ENCODE measurements at regions not wholly inside any gene's neighbourhood (a gene's known extent, or its start where the extent isn't known, plus 50 kb on each side); places are given as distances from the start of the nearest gene placed in this dataset.
"Not testable (repeated sequence)": the region's sequence is repeated elsewhere in the genome, so short reads cannot be mapped to it uniquely, and the experiment has no call there.

DNA sequence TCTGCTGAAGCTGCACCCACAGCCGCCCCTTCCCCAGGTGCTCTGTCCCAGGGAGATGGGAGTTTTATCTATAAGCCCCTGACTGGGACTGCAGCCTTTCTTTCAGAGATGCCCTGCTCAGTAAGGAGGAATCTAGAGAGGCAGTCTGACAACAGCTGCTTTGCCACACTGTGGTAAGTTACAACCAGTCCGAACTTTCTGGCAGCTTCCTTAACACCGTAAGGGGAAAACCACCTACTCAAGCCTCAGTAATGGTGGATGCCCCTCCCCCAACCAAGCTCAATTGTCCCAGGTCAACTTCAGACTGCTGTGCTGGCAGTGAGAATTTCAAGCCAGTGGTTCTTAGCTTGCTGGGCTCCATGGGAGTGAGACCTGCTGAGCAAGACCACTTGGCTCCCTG, 129.7 kb downstream of the DUSP6 start:
- TF ChIP-seq, protein P1, sequence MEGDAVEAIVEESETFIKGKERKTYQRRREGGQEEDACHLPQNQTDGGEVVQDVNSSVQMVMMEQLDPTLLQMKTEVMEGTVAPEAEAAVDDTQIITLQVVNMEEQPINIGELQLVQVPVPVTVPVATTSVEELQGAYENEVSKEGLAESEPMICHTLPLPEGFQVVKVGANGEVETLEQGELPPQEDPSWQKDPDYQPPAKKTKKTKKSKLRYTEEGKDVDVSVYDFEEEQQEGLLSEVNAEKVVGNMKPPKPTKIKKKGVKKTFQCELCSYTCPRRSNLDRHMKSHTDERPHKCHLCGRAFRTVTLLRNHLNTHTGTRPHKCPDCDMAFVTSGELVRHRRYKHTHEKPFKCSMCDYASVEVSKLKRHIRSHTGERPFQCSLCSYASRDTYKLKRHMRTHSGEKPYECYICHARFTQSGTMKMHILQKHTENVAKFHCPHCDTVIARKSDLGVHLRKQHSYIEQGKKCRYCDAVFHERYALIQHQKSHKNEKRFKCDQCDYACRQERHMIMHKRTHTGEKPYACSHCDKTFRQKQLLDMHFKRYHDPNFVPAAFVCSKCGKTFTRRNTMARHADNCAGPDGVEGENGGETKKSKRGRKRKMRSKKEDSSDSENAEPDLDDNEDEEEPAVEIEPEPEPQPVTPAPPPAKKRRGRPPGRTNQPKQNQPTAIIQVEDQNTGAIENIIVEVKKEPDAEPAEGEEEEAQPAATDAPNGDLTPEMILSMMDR (IDR thresholded peaks at IDR 0.05; ENCODE audit: low read length) = not testable (repeated sequence)
- TF ChIP-seq EZH2 (optimal IDR thresholded peaks at IDR 0.05; ENCODE audit: low read depth, low read length); EZH2phosphoT487 (IDR thresholded peaks at IDR 0.05; ENCODE audit: low read length): not testable (repeated sequence)

All from MM.1S (cell line).